Peyer's patch (tissue), 4 donors: ENCODE measurements at regions not wholly inside any gene's neighbourhood (a gene's known extent, or its start where the extent isn't known, plus 50 kb on each side); places are given as distances from the start of the nearest gene placed in this dataset.

ENCODE experiments used
- POLR2A ChIP-seq, 2 donors: fragments of 450-650 bp; IDR thresholded peaks; one replicate each; pipeline ENCODE4 v1.5.1; 2017; ENCODE audit warnings: antibody characterized with exemption in 2 of 2, mild to moderate bottlenecking in 2 of 2, moderate library complexity in 2 of 2
- TF ChIP-seq, protein P1 (sequence below), 6 experiments: fragments of 450-650 bp in 4 of 6; fragments of 200-600 bp in 2 of 6; sonication (generic) in 1 of 6; IDR thresholded peaks; one replicate each; pipeline ENCODE4 v1.5.1; 2017 to 2019; ENCODE audit warnings: antibody characterized with exemption in 6 of 6, mild to moderate bottlenecking in 3 of 6, moderate library complexity in 1 of 6

GRCh38 chr1:116224111-116224510 lies 112.9 kb downstream of the MAB21L3 start:
- no peak for TF ChIP-seq POLR2A (IDR thresholded peaks at IDR 0.05)
- TF ChIP-seq, protein P1, sequence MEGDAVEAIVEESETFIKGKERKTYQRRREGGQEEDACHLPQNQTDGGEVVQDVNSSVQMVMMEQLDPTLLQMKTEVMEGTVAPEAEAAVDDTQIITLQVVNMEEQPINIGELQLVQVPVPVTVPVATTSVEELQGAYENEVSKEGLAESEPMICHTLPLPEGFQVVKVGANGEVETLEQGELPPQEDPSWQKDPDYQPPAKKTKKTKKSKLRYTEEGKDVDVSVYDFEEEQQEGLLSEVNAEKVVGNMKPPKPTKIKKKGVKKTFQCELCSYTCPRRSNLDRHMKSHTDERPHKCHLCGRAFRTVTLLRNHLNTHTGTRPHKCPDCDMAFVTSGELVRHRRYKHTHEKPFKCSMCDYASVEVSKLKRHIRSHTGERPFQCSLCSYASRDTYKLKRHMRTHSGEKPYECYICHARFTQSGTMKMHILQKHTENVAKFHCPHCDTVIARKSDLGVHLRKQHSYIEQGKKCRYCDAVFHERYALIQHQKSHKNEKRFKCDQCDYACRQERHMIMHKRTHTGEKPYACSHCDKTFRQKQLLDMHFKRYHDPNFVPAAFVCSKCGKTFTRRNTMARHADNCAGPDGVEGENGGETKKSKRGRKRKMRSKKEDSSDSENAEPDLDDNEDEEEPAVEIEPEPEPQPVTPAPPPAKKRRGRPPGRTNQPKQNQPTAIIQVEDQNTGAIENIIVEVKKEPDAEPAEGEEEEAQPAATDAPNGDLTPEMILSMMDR (IDR thresholded peaks at IDR 0.05), result no peak
